ENCODE measurements at regions not wholly inside any gene's neighbourhood (a gene's known extent, or its start where the extent isn't known, plus 50 kb on each side); places are given as distances from the start of the nearest gene placed in this dataset.

DNA sequence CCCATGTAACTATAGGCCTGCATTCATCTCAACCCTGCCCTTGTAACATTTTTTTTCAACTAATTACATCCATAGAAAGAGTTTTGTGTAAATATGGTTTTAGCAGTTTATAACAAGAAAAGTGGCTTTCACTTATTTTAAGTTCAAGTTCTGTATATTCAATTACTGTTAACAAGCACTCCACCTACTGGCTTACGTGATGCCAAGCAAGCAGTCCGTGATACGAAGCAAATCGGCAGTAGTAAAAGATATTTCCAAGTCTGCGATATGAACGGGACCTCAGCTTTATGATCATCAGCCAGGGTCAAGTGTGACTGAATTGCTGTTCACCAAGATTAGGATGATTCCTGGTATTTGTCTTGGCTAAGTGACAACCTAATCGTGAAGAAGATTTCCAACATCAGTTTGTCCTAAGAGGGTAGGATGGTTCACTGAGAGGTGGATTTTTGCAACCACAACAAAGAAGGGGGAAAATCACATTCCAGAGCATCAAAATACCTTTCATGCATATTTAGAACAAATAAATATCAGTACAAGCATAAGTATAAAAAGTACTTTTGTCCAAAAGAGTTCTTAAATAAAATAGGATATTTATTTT lies 456.2 kb downstream of the FOXG1 start:
- ATAC-seq (ENCODE audit: low read depth), result no peak
- no peaks in the 10 kb centered on the region for H3K36me3 Mint-ChIP-seq (ENCODE audit: low read depth)
- H3K27me3 Mint-ChIP-seq, result no peaks in the 10 kb centered on the region
- CTCF ChIA-PET, result no interaction called here
- POLR2A ChIA-PET, result no interaction called here
- H3K9me3 Mint-ChIP-seq, result no peaks in the 10 kb centered on the region
- TF ChIP-seq, protein P1, sequence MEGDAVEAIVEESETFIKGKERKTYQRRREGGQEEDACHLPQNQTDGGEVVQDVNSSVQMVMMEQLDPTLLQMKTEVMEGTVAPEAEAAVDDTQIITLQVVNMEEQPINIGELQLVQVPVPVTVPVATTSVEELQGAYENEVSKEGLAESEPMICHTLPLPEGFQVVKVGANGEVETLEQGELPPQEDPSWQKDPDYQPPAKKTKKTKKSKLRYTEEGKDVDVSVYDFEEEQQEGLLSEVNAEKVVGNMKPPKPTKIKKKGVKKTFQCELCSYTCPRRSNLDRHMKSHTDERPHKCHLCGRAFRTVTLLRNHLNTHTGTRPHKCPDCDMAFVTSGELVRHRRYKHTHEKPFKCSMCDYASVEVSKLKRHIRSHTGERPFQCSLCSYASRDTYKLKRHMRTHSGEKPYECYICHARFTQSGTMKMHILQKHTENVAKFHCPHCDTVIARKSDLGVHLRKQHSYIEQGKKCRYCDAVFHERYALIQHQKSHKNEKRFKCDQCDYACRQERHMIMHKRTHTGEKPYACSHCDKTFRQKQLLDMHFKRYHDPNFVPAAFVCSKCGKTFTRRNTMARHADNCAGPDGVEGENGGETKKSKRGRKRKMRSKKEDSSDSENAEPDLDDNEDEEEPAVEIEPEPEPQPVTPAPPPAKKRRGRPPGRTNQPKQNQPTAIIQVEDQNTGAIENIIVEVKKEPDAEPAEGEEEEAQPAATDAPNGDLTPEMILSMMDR (IDR thresholded peaks at IDR 0.05), result no peak
- DNase-seq, result no peak
- intact Hi-C loops (cut with micrococcal nuclease), result loop anchor here (5.0 kb wide), 1 partner anchor 470 kb away; no protein-coding TSS in a partner anchor
- H3K27ac Mint-ChIP-seq, result no peak overlapping the region
- H3K4me1 Mint-ChIP-seq, result no peaks in the 10 kb centered on the region
- no peak overlapping the region for H3K4me3 Mint-ChIP-seq

DNA sequence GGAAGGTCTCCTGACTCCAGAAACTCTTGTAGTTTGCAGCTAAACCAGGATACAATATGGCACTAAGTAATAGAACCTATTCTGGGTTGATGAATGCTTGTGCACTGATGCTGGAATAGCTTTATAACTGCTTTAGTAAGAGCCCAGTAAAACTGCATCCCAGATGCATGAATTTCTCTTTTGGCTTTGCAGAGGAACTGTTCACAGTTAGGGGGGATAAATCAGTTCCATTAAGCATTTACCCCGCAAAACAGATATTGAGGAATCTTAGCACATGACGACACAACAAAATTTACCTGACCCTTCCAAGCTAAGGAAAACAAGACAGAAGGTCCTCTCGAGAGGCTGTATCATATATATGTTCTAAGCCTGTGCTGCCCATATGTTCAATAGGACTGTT lies 457.4 kb downstream of the FOXG1 start:
- DNase-seq (no peak), ATAC-seq (ENCODE audit: low read depth) (no peak)
- Mint-ChIP-seq H3K27ac (no peak overlapping the region), H3K36me3 (ENCODE audit: low read depth) (no peaks in the 10 kb centered on the region), H3K9me3 (no peaks in the 10 kb centered on the region), H3K4me3 (no peak overlapping the region), H3K27me3 (no peaks in the 10 kb centered on the region), H3K4me1 (no peaks in the 10 kb centered on the region)
- POLR2A ChIA-PET, result no interaction called here
- CTCF ChIA-PET, result no interaction called here
- TF ChIP-seq, protein P1 (IDR thresholded peaks at IDR 0.05), result no peak
- intact Hi-C loops (cut with micrococcal nuclease), result loop anchor here (5.0 kb wide), 1 partner anchor 472 kb away; no protein-coding TSS in a partner anchor

DNA sequence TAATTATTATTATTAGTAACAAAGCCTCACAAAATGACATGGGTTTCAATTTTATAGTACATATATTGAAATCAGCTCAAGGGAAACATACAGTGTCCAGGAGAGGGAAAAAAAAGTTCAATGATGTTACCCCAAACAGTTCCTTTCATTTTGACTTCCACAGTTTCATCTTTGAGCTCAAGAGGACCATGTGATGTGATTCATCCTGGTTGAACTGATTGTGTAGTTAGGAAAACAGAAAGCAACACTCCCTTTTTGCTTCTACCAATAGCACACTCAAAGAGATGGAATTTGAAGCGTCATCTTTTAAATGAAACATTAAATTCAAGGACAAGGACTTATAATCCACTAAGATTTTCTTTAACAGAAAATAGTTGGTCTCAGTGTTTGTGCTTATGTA lies 461.0 kb downstream of the FOXG1 start:
- POLR2A ChIA-PET, result no interaction called here
- H3K4me1 Mint-ChIP-seq, result no peaks in the 10 kb centered on the region
- DNase-seq, result no peak
- no peak for ATAC-seq (ENCODE audit: low read depth)
- CTCF ChIA-PET, result no interaction called here
- no peak overlapping the region for H3K27ac Mint-ChIP-seq
- no peaks in the 10 kb centered on the region for H3K9me3 Mint-ChIP-seq
- no peak overlapping the region for H3K4me3 Mint-ChIP-seq
- TF ChIP-seq, protein P1 (IDR thresholded peaks at IDR 0.05), result no peak
- H3K36me3 Mint-ChIP-seq (ENCODE audit: low read depth), result no peaks in the 10 kb centered on the region
- intact Hi-C loops (cut with micrococcal nuclease), result no loop called here
- H3K27me3 Mint-ChIP-seq, result no peaks in the 10 kb centered on the region

DNA sequence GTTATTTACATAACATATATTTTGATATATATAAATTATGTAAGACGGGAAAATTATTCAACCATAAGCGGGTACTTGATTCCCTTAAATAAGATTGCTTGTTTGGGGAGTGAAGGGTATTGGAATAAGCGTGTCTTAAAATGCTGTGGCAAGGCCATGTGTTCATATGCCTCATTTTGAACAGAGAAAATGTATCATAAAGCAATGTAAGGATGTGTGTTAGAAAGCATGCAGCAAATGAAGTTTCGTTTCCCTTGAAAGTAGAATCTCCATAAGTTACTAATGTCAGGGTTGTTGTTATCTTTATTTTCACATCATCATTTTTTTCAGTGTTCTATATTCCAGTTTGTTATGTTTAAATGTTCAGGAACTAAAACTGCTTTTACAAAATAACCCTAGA lies 465.6 kb downstream of the FOXG1 start:
- Mint-ChIP-seq H3K4me3 (no peak overlapping the region), H3K9me3 (no peaks in the 10 kb centered on the region), H3K27me3 (no peaks in the 10 kb centered on the region), H3K36me3 (ENCODE audit: low read depth) (no peaks in the 10 kb centered on the region), H3K4me1 (no peaks in the 10 kb centered on the region), H3K27ac (no peak overlapping the region)
- ChIA-PET POLR2A (no interaction called here), CTCF (no interaction called here)
- ATAC-seq (ENCODE audit: low read depth), result no peak
- intact Hi-C loops (cut with micrococcal nuclease), result no loop called here
- DNase-seq, result no peak
- TF ChIP-seq, protein P1 (IDR thresholded peaks at IDR 0.05), result no peak

DNA sequence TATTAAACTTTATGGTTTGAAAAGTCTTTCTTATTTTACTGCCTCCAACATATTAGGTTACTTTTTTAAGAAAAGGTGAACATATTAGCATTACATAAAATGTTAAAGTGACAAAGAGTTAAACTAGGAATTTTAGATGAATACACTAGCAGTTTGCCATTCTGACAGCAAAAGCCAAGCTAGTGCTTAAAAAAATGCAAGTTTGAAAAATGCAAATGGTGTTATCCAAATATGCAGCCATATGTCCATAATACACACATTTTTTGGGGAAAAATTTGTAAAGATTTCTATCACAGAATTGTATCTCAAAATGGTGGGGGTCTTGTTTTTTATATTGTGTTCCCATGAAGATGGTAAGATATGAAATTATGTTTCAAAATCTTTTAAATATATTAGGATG lies 466.1 kb downstream of the FOXG1 start:
- TF ChIP-seq, protein P1 (IDR thresholded peaks at IDR 0.05), result no peak
- CTCF ChIA-PET, result no interaction called here
- Mint-ChIP-seq H3K4me1 (no peaks in the 10 kb centered on the region), H3K4me3 (no peak overlapping the region), H3K9me3 (peaks cover 2% of the 10 kb centered on the region), H3K27me3 (no peaks in the 10 kb centered on the region), H3K36me3 (ENCODE audit: low read depth) (no peaks in the 10 kb centered on the region), H3K27ac (no peak overlapping the region)
- ATAC-seq (ENCODE audit: low read depth), result no peak
- POLR2A ChIA-PET, result no interaction called here
- intact Hi-C loops (cut with micrococcal nuclease), result no loop called here
- no peak for DNase-seq

All from activated B cell treated with CpG ODN at 0.5 μM for 24 hours (primary cell).